PC-9 (cell line): ENCODE measurements at regions not wholly inside any gene's neighbourhood (a gene's known extent, or its start where the extent isn't known, plus 50 kb on each side); places are given as distances from the start of the nearest gene placed in this dataset.

Source experiments
- BruUV-seq: library from RNA; stranded (reverse); fragments of 400-500 nt; replicated peaks from 2 replicates; lab custom pipeline; 2021; lab: Mats Ljungman, UMichigan
- CTCF ChIA-PET: fragments of 300-600 bp; sonication (Branson Sonifier 250); formaldehyde crosslinking; loops from one replicate; lab custom pipeline; 2022; ENCODE audit warnings: antibody characterized with exemption; lab: Charles Lee
- POLR2A ChIA-PET: fragments of 300-600 bp; sonication (Branson Sonifier 250); formaldehyde crosslinking; loops from one replicate; lab custom pipeline; 2022; ENCODE audit warnings: antibody characterized with exemption; ENCODE audit not compliant: unreplicated experiment; lab: Charles Lee
- DNase-seq, 2 experiments: peaks; one replicate each; pipeline versions ENCODE4 v3.0.0 to v3.0.0-alpha.2; 2015 to 2022; ENCODE audit warnings: mixed read lengths in 1 of 2
- H2AFZ ChIP-seq: fragments of 200-600 bp; sonication (generic); 2 replicates; pipeline ENCODE4 v1.8.1; 2017; ENCODE audit warnings: antibody characterized with exemption
- H3F3A ChIP-seq: fragments of 200-600 bp; sonication (generic); 2 replicates; pipeline ENCODE4 v1.8.1; 2017; ENCODE audit warnings: antibody characterized with exemption, mild to moderate bottlenecking, low read depth; ENCODE audit not compliant: insufficient read depth
- H3K27ac ChIP-seq: fragments of 200-600 bp; sonication (generic); 2 replicates; pipeline ENCODE4 v1.6.1; 2016; ENCODE audit warnings: mixed run types
- H3K27me3 ChIP-seq: fragments of 200-600 bp; sonication (generic); 2 replicates; pipeline ENCODE4 v1.6.1; 2016; ENCODE audit warnings: low read depth, mixed run types; ENCODE audit not compliant: insufficient read depth
- H3K36me3 ChIP-seq: fragments of 200-600 bp; sonication (generic); 2 replicates; pipeline ENCODE4 v1.6.1; 2016; ENCODE audit warnings: low read depth, mixed run types
- H3K4me1 ChIP-seq: fragments of 200-600 bp; sonication (generic); replicated peaks from 2 replicates; pipeline ENCODE4 v1.6.1; 2016; ENCODE audit warnings: mixed run types; ENCODE audit not compliant: insufficient read depth
- H3K4me2 ChIP-seq: fragments of 200-600 bp; sonication (generic); 2 replicates; pipeline ENCODE4 v1.6.1; 2017; ENCODE audit warnings: mixed run types
- H3K4me3 ChIP-seq: fragments of 200-600 bp; sonication (generic); 2 replicates; pipeline ENCODE4 v1.6.1; 2016; ENCODE audit warnings: mixed run types
- H3K79me2 ChIP-seq: fragments of 200-600 bp; sonication (generic); 2 replicates; pipeline ENCODE4 v1.6.1; 2017; ENCODE audit warnings: low read depth, mixed run types
- H3K9me2 ChIP-seq: fragments of 200-600 bp; sonication (generic); 2 replicates; pipeline ENCODE4 v1.8.1; 2017; ENCODE audit warnings: mild to moderate bottlenecking; ENCODE audit not compliant: insufficient read depth
- H3K9me3 ChIP-seq: fragments of 200-600 bp; sonication (generic); 2 replicates; pipeline ENCODE4 v1.8.1; 2016; ENCODE audit warnings: low read depth; ENCODE audit not compliant: insufficient read depth
- H4K20me1 ChIP-seq: fragments of 200-600 bp; sonication (generic); 2 replicates; pipeline ENCODE4 v1.8.1; 2017; ENCODE audit not compliant: insufficient read depth
- CTCF ChIP-seq: fragments of 200-600 bp; sonication (generic); conservative IDR thresholded peaks from 2 replicates; pipeline ENCODE4 v1.6.1; 2017; ENCODE audit warnings: mixed run types, antibody characterized with exemption, mild to moderate bottlenecking, moderate library complexity
- EZH2 ChIP-seq: fragments of 200-600 bp; sonication (generic); IDR thresholded peaks from 2 replicates; pipeline ENCODE4 v1.8.0; 2017; ENCODE audit warnings: antibody characterized with exemption, low read depth
- intact Hi-C: fragments of 100-400 bp; cut with micrococcal nuclease; formaldehyde crosslinking; loops from one replicate; pipeline ENCODE4 v1.10.0; 2022; ENCODE audit not compliant: unreplicated experiment

- no TSS peak for BruUV-seq
- no peaks in the 10 kb centered on the region for H3F3A ChIP-seq
These were observed 62.1 kb upstream of the SPRED1 start for GRCh38 chr15:38190501-38190900.

GRCh38 chr15:38192496-38192895, 60.1 kb upstream of the SPRED1 start:
- POLR2A ChIA-PET = no interaction called here
- H3K27me3 ChIP-seq = no peaks in the 10 kb centered on the region
- CTCF ChIA-PET = no interaction called here
- no peak overlapping the region for H3K4me3 ChIP-seq
- intact Hi-C loops = no loop called here
- H4K20me1 ChIP-seq = no peaks in the 10 kb centered on the region
- H3K27ac ChIP-seq = no peak overlapping the region
- H3F3A ChIP-seq = no peaks in the 10 kb centered on the region
- H3K4me2 ChIP-seq = no peak overlapping the region
- BruUV-seq = no TSS peak
- H3K9me3 ChIP-seq = no peaks in the 10 kb centered on the region
- no peaks in the 10 kb centered on the region for H3K36me3 ChIP-seq
- H3K4me1 ChIP-seq = no peaks in the 10 kb centered on the region
- no peaks in the 10 kb centered on the region for H3K9me2 ChIP-seq
- H3K79me2 ChIP-seq = no peaks in the 10 kb centered on the region
- H2AFZ ChIP-seq = no peak overlapping the region
- TF ChIP-seq CTCF (no peak), EZH2 (no peak)
- DNase-seq = no peak

More at GRCh38 chr15:38190501-38190900, 62.1 kb upstream of the SPRED1 start:
- no peak overlapping the region for H3K4me3 ChIP-seq
- no peaks in the 10 kb centered on the region for H3K27me3 ChIP-seq
- CTCF ChIA-PET = no interaction called here
- H4K20me1 ChIP-seq = no peaks in the 10 kb centered on the region
- H3K9me2 ChIP-seq = no peaks in the 10 kb centered on the region
- TF ChIP-seq CTCF = no peak
- POLR2A ChIA-PET = no interaction called here
- H3K9me3 ChIP-seq = no peaks in the 10 kb centered on the region
- no peaks in the 10 kb centered on the region for H3K36me3 ChIP-seq
- H3K4me2 ChIP-seq = no peak overlapping the region
- no peaks in the 10 kb centered on the region for H3K79me2 ChIP-seq
- H3K27ac ChIP-seq = no peak overlapping the region
- no peak for DNase-seq
- H3K4me1 ChIP-seq = no peaks in the 10 kb centered on the region
- intact Hi-C loops = no loop called here
- H2AFZ ChIP-seq = no peak overlapping the region

GRCh38 chr15:38193496-38193895, 59.1 kb upstream of the SPRED1 start:
- H3K36me3 ChIP-seq = no peaks in the 10 kb centered on the region
- ChIA-PET CTCF (no interaction called here), POLR2A (no interaction called here)
- no peaks in the 10 kb centered on the region for H3K79me2 ChIP-seq
- no TSS peak for BruUV-seq
- no peaks in the 10 kb centered on the region for H3K9me3 ChIP-seq
- no peaks in the 10 kb centered on the region for H3F3A ChIP-seq
- H2AFZ ChIP-seq = no peak overlapping the region
- H3K27me3 ChIP-seq = no peaks in the 10 kb centered on the region
- intact Hi-C loops = no loop called here
- no peaks in the 10 kb centered on the region for H3K4me1 ChIP-seq
- no peaks in the 10 kb centered on the region for H4K20me1 ChIP-seq
- H3K4me2 ChIP-seq = no peak overlapping the region
- no peak for TF ChIP-seq EZH2
- no peak for DNase-seq
- no peak overlapping the region for H3K27ac ChIP-seq
- H3K9me2 ChIP-seq = no peaks in the 10 kb centered on the region
- no peak overlapping the region for H3K4me3 ChIP-seq

GRCh38 chr15:38195191-38195901, 57.3 kb upstream of the SPRED1 start:
- no peak for DNase-seq
- no peak for TF ChIP-seq EZH2
- no peak for TF ChIP-seq CTCF
- H4K20me1 ChIP-seq = no peaks in the 10 kb centered on the region
- no peak overlapping the region for H3K4me2 ChIP-seq
- POLR2A ChIA-PET = no interaction called here
- no peaks in the 10 kb centered on the region for H3K36me3 ChIP-seq
- BruUV-seq = no TSS peak
- CTCF ChIA-PET = interaction anchor here (0.6 kb wide), 1 partner anchor 294 kb away, joined by 3 read pairs; no protein-coding TSS in a partner anchor
- H3K9me2 ChIP-seq = no peaks in the 10 kb centered on the region
- no peaks in the 10 kb centered on the region for H3K27me3 ChIP-seq
- H2AFZ ChIP-seq = no peak overlapping the region
- H3K79me2 ChIP-seq = no peaks in the 10 kb centered on the region
- no peaks in the 10 kb centered on the region for H3K9me3 ChIP-seq
- H3K4me1 ChIP-seq = no peaks in the 10 kb centered on the region
- no peaks in the 10 kb centered on the region for H3F3A ChIP-seq
- H3K4me3 ChIP-seq = no peak overlapping the region
- no peak overlapping the region for H3K27ac ChIP-seq
- intact Hi-C loops = no loop called here
